SK-N-SH (cell line): ENCODE measurements at regions not wholly inside any gene's neighbourhood (a gene's known extent, or its start where the extent isn't known, plus 50 kb on each side); places are given as distances from the start of the nearest gene placed in this dataset.

ENCODE experiments used
- CTCF ChIA-PET: fragments of 300-600, 350-600 bp; formaldehyde crosslinking; extraction: SDS; loops from one replicate; lab custom pipeline; 2021; lab: Yijun Ruan, JAX
- POLR2A ChIA-PET: fragments of 350-600 bp; sonication (Branson Sonifier 250); formaldehyde crosslinking; extraction: SDS; loops from one replicate; lab custom pipeline; 2020; ENCODE audit warnings: antibody characterized with exemption, inconsistent platforms; lab: Yijun Ruan, JAX
- DNase-seq: peaks from one replicate; pipeline ENCODE4 v3.0.0; 2012
- H2AFZ ChIP-seq: fragments of 200-600 bp; sonication (generic); 2 replicates; pipeline ENCODE4 v1.8.1; 2016; ENCODE audit warnings: antibody characterized with exemption, mild to moderate bottlenecking, low read depth
- H3F3A ChIP-seq: fragments of 200-600 bp; sonication (generic); replicated peaks from 2 replicates; pipeline ENCODE3; 2016; ENCODE audit warnings: antibody characterized with exemption, mild to moderate bottlenecking; ENCODE audit not compliant: insufficient read depth
- H3K27ac ChIP-seq, 2 experiments: fragments of 200-500 bp in 1 of 2; fragments of 200-600 bp in 1 of 2; sonication (Bioruptor generic) in 1 of 2; sonication (generic), shearing (Covaris generic) in 1 of 2; 2 replicates each; pipeline versions ENCODE4 v1.5.1 to v1.6.1; 2014 to 2016; ENCODE audit warnings: low read depth in 2 of 2, inconsistent platforms in 1 of 2, low read length in 1 of 2, mild to moderate bottlenecking in 1 of 2, mixed read lengths in 1 of 2
- H3K27me3 ChIP-seq: fragments of 200-600 bp; sonication (generic), shearing (Covaris generic); 2 replicates; pipeline ENCODE4 v1.6.1; 2016; ENCODE audit warnings: mixed run types; ENCODE audit not compliant: insufficient read depth
- H3K36me3 ChIP-seq, 2 experiments: fragments of 200-500 bp in 1 of 2; fragments of 200-600 bp in 1 of 2; sonication (Bioruptor generic) in 1 of 2; sonication (generic) in 1 of 2; replicated peaks in 1 of 2; 2 replicates each; pipeline versions ENCODE3 to v1.5.1; 2014 to 2016; ENCODE audit warnings: low read length in 1 of 2, mild to moderate bottlenecking in 1 of 2; ENCODE audit not compliant: insufficient read depth in 2 of 2, control insufficient read depth in 1 of 2
- H3K4me1 ChIP-seq, 2 experiments: fragments of 200-500 bp in 1 of 2; fragments of 200-600 bp in 1 of 2; sonication (Bioruptor generic) in 1 of 2; sonication (generic), shearing (Covaris generic) in 1 of 2; 2 replicates each; pipeline versions ENCODE4 v1.5.1 to v1.6.1; 2014 to 2016; ENCODE audit warnings: low read depth in 1 of 2, low read length in 1 of 2, mixed run types in 1 of 2; ENCODE audit not compliant: insufficient read depth in 2 of 2, control insufficient read depth in 1 of 2
- H3K4me2 ChIP-seq: fragments of 200-600 bp; sonication (generic), shearing (Covaris generic); 2 replicates; pipeline ENCODE4 v1.6.1; 2017; ENCODE audit warnings: mixed run types
- H3K4me3 ChIP-seq, 2 experiments: fragments of 200-500 bp in 1 of 2; fragments of 200-600 bp in 1 of 2; sonication (Bioruptor generic) in 1 of 2; sonication (generic), shearing (Covaris generic) in 1 of 2; 2 replicates each; pipeline versions ENCODE4 v1.5.1 to v1.8.1; 2014 to 2016; ENCODE audit warnings: low read depth in 2 of 2, inconsistent platforms in 1 of 2, low read length in 1 of 2, mild to moderate bottlenecking in 1 of 2, mixed read lengths in 1 of 2, moderate library complexity in 1 of 2
- H3K79me2 ChIP-seq: fragments of 200-600 bp; sonication (generic); 2 replicates; pipeline ENCODE4 v1.8.1; 2017; ENCODE audit warnings: mild to moderate bottlenecking; ENCODE audit not compliant: insufficient read depth
- H3K9ac ChIP-seq: fragments of 200-600 bp; sonication (generic); 2 replicates; pipeline ENCODE4 v1.6.1; 2017; ENCODE audit warnings: mixed run types
- H3K9me2 ChIP-seq: fragments of 200-600 bp; sonication (generic); 2 replicates; pipeline ENCODE4 v1.6.1; 2017; ENCODE audit warnings: mixed run types
- H3K9me3 ChIP-seq: fragments of 200-600 bp; sonication (generic); 2 replicates; pipeline ENCODE4 v1.6.1; 2017; ENCODE audit warnings: mixed run types, mild to moderate bottlenecking, moderate library complexity
- H4K20me1 ChIP-seq: fragments of 200-600 bp; sonication (generic); 2 replicates; pipeline ENCODE4 v1.6.1; 2017; ENCODE audit warnings: mild to moderate bottlenecking, mixed run types; ENCODE audit not compliant: insufficient read depth
- EP300 ChIP-seq, 2 experiments: IDR thresholded peaks; 2 replicates each; pipeline versions ENCODE4 v1.4.0 to v1.6.1; 2012; ENCODE audit warnings: borderline replicate concordance in 1 of 2, low read depth in 1 of 2, low read length in 1 of 2
- FOXJ3 ChIP-seq: sonication (generic); formaldehyde crosslinking; IDR thresholded peaks from 2 replicates; pipeline ENCODE4 v1.5.1; 2020; ENCODE audit warnings: mild to moderate bottlenecking, missing genetic modification reagents
- FOXM1 ChIP-seq: IDR thresholded peaks from 2 replicates; pipeline ENCODE4 v1.4.0; 2012; ENCODE audit warnings: low read depth, mild to moderate bottlenecking
- GATA2 ChIP-seq: sonication (generic); formaldehyde crosslinking; IDR thresholded peaks from 2 replicates; pipeline ENCODE4 v1.5.0; 2020; ENCODE audit warnings: mild to moderate bottlenecking, missing genetic modification reagents
- IRF3 ChIP-seq: fragments of 150-350 bp; IDR thresholded peaks from 2 replicates; pipeline ENCODE4 v1.6.1; 2016; ENCODE audit warnings: mild to moderate bottlenecking, low read depth, low read length
- MEF2A ChIP-seq: IDR thresholded peaks from 2 replicates; pipeline ENCODE4 v1.4.0; 2012; ENCODE audit warnings: low read depth, borderline replicate concordance
- MXI1 ChIP-seq: IDR thresholded peaks from 2 replicates; pipeline ENCODE4 v1.6.1; 2012; ENCODE audit warnings: mild to moderate bottlenecking, low read depth, low read length, improper control_type of control experiment
- RCOR1 ChIP-seq: fragments of 150-350 bp; IDR thresholded peaks from 2 replicates; pipeline ENCODE4 v1.6.1; 2017; ENCODE audit warnings: antibody characterized with exemption, low read length
- SMC3 ChIP-seq: IDR thresholded peaks from 2 replicates; pipeline ENCODE4 v1.6.1; 2012; ENCODE audit warnings: low read depth, low read length, improper control_type of control experiment
- TAF1 ChIP-seq: IDR thresholded peaks from 2 replicates; pipeline ENCODE4 v1.6.1; 2012; ENCODE audit warnings: low read depth, mild to moderate bottlenecking, low read length, moderate library complexity, borderline replicate concordance
- USF1 ChIP-seq: IDR thresholded peaks from 2 replicates; pipeline ENCODE4 v1.4.0; 2012; ENCODE audit warnings: low read depth, borderline replicate concordance
- YY1 ChIP-seq: IDR thresholded peaks from 2 replicates; pipeline ENCODE4 v1.4.0; 2012; ENCODE audit warnings: low read depth, mild to moderate bottlenecking
- WGBS: methylation state at CpG from one replicate; pipeline ENCODE4 v1.1.6; 2017; ENCODE audit warnings: low lambda C conversion rate; 5-methylcytosine and 5-hydroxymethylcytosine counted together
- TF ChIP-seq, protein P1 (sequence below): fragments of 200-600 bp; sonication (generic); IDR thresholded peaks from 2 replicates; pipeline ENCODE4 v1.6.1; 2017; ENCODE audit warnings: antibody characterized with exemption, mild to moderate bottlenecking, moderate library complexity
- TF ChIP-seq, protein P2 (sequence below): IDR thresholded peaks from 2 replicates; pipeline ENCODE4 v1.4.0; 2012; ENCODE audit warnings: low read depth

GRCh38 chr6:147740916-147741315, 232.4 kb downstream of the SAMD5 start:
- no peak overlapping the region for H3K27ac ChIP-seq
- H3K36me3 ChIP-seq = no peaks in the 10 kb centered on the region
- no peak overlapping the region for H3K4me3 ChIP-seq
- no peaks in the 10 kb centered on the region for H3K27me3 ChIP-seq
- H3F3A ChIP-seq = no peaks in the 10 kb centered on the region
- WGBS = 8% methylated on average over 3 of the region's 3 CpGs
- H4K20me1 ChIP-seq = no peaks in the 10 kb centered on the region
- no peak overlapping the region for H3K4me2 ChIP-seq
- ChIA-PET POLR2A (no interaction called here), CTCF (no interaction called here)
- no peaks in the 10 kb centered on the region for H3K9me2 ChIP-seq
- TF ChIP-seq RCOR1 (no peak), MEF2A (no peak)
- no peak overlapping the region for H3K9ac ChIP-seq
- no peak overlapping the region for H2AFZ ChIP-seq
- H3K9me3 ChIP-seq = no peaks in the 10 kb centered on the region
- H3K4me1 ChIP-seq = no peaks in the 10 kb centered on the region
- no peaks in the 10 kb centered on the region for H3K79me2 ChIP-seq
- no peak for DNase-seq

DNA sequence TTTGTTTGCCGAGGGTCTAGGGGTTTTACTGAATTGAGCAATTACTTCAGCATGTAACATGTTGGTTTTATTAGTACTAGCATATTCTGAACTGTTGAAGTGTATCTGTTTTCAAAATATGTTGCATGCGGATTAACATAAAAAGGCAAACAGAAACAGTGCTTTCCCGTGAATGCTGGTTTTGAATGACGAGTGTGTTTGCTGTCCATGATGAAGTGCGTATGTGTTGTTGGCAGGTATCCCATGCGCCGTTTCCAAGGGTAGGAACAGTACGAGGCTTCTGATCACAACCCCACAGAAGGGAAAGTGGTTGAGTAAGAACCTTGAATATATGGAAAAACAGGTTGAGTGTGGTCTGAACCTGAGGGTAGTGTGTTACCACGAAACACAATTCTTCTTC, 232.9 kb downstream of the SAMD5 start:
- Histone ChIP-seq H3K9ac (no peak overlapping the region), H3K27ac (no peak overlapping the region), H4K20me1 (no peaks in the 10 kb centered on the region), H3K4me1 (no peaks in the 10 kb centered on the region), H3K36me3 (no peaks in the 10 kb centered on the region), H3K79me2 (no peaks in the 10 kb centered on the region), H3K9me2 (no peaks in the 10 kb centered on the region), H3K4me3 (no peak overlapping the region), H3K27me3 (no peaks in the 10 kb centered on the region), H3F3A (no peaks in the 10 kb centered on the region), H3K4me2 (no peak overlapping the region), H2AFZ (no peak overlapping the region), H3K9me3 (no peaks in the 10 kb centered on the region)
- no peak for DNase-seq
- ChIA-PET CTCF (no interaction called here), POLR2A (no interaction called here)
- 23% methylated on average over 9 of the region's 9 CpGs for WGBS
- no peak for TF ChIP-seq FOXM1
- TF ChIP-seq EP300 (IDR thresholded peaks at IDR 0.05; ENCODE audit: borderline replicate concordance in 1 of 2, low read depth in 1 of 2, low read length in 1 of 2) = no peak
- no peak for TF ChIP-seq SMC3
- TF ChIP-seq MEF2A = no peak
- no peak for TF ChIP-seq MXI1
- no peak for TF ChIP-seq USF1
- TF ChIP-seq, protein P1, sequence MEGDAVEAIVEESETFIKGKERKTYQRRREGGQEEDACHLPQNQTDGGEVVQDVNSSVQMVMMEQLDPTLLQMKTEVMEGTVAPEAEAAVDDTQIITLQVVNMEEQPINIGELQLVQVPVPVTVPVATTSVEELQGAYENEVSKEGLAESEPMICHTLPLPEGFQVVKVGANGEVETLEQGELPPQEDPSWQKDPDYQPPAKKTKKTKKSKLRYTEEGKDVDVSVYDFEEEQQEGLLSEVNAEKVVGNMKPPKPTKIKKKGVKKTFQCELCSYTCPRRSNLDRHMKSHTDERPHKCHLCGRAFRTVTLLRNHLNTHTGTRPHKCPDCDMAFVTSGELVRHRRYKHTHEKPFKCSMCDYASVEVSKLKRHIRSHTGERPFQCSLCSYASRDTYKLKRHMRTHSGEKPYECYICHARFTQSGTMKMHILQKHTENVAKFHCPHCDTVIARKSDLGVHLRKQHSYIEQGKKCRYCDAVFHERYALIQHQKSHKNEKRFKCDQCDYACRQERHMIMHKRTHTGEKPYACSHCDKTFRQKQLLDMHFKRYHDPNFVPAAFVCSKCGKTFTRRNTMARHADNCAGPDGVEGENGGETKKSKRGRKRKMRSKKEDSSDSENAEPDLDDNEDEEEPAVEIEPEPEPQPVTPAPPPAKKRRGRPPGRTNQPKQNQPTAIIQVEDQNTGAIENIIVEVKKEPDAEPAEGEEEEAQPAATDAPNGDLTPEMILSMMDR = no peak
- TF ChIP-seq FOXJ3 (CRISPR knock-in tag) = no peak
- TF ChIP-seq IRF3 = no peak
- TF ChIP-seq, protein P2, sequence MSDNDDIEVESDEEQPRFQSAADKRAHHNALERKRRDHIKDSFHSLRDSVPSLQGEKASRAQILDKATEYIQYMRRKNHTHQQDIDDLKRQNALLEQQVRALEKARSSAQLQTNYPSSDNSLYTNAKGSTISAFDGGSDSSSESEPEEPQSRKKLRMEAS = no peak
- TF ChIP-seq TAF1 = no peak
- no peak for TF ChIP-seq YY1
- TF ChIP-seq GATA2 (CRISPR knock-in tag) = no peak
